T-helper 2 cell (primary cell): ENCODE measurements at regions not wholly inside any gene's neighbourhood (a gene's known extent, or its start where the extent isn't known, plus 50 kb on each side); places are given as distances from the start of the nearest gene placed in this dataset.
"Not testable (repeated sequence)": the region's sequence is repeated elsewhere in the genome, so short reads cannot be mapped to it uniquely, and the experiment has no call there.

Experiments
- DNase-seq, 5 experiments: peaks; one replicate each; pipeline versions ENCODE4 v3.0.0 to v3.0.0-alpha.2; 2012 to 2022

DNA sequence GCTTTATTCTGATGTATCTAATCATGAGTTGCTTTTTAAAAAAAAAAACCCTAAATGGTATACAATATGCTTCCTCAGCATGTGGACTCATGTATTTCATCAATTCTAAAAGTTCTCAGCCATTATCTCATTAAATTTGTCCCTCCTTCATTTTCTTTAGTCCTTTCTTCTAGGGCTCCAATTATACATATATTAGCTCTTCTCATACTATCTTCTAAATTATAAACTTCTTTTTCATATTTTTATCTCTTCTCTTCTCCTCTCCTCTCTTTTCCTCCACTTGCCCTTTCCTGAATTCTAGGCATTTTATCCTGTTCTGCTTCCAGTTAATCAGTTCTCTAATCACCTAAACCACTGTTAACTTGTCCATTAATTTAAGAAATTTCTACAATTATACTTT, 55.0 kb upstream of the IL33 start:
- no peak for DNase-seq

DNA sequence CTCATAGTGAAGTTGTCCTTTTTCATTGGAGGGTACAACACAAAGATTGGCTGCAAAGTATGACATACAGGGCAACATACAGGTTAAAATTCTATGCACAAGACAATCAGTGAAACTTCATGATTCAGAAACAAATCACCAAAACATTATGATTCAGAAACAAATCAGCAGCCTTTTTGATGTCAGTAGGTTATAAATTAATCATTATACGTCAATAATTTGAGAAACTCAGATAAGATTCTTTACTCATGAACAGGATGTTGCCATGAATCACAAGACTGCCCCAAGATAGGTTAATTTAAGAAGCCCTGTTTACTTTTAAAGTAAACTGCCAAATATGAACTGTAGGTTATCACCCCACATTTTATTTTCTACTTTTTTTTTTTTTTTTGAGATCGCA, 62.2 kb upstream of the IL33 start:
- no peak for DNase-seq

DNA sequence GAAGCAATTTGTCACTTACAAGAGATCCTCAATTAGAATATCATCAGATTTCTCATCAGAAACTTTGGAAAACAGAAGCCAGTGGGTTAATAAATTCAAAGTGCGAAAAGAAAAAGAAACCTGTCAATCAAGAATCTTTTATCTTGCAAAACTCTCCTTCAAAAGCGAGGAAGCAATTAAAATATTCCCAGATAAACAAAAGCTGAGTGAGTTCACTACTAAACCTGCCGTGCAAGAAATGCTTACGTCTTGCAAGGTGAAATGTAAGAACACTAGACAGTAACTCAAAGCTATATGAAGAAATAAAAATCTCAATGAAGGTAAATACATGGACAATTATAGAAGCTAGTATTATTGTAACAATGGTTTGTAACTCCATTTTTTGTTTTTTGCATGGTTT, 62.8 kb upstream of the IL33 start:
- no peak for DNase-seq

DNA sequence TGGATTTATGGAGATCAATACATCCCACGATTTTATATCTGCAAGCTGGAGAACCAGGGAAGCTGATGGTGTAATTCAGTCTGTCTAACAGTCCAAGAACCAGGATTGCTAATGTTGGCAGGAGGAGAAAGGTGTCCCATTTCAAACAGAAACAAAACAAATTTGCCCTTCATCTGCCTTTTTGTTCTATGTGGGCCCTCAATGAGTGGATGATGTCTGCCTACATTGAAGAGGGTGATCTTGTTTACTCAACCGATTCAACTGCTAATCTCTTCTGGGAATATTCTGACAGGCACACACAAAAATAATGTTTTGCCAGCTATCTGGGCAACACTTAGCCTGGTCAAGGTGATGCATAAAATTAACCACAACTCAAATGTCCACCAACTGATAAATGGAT, 65.1 kb upstream of the IL33 start:
- DNase-seq, result no peak

DNA sequence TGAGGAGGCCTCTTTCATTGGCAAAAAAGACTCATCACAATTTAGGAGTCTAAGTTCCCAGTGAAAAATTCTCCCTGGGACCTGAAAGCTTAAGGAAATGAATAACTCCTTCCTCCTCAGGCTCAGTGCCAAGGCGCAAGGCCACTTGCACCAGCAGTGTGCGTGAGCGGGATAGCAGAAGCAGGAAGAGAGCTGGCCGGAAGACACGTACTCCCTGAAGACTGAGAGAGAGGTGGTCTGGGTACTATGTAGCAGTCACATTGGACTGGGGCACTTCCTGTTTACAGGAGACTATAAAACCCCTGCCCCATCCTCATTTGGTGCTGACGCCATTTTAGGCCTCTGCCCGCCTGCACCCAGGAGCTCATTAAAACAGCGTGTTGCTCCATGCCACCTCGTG, 66.3 kb upstream of the IL33 start:
- no peak for DNase-seq

DNA sequence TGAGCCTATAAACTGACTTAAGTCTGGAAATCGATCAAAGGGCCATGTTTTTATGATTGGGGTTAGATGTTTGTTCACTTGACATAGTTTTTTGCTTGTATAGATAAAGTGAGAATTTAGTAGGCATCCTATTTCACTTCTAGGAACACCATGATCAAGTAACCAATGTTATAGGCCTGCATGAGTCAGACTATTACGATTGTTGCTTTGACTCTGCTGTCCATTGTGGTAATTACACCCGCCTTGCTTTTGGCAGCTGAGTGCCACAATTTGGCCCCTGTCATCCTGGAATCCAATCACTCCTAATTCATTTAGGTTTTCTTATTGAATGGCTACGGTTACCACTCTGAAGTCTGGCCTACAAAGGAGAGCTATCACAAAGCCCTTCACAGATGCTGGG, 67.8 kb upstream of the IL33 start:
- DNase-seq, result no peak

DNA sequence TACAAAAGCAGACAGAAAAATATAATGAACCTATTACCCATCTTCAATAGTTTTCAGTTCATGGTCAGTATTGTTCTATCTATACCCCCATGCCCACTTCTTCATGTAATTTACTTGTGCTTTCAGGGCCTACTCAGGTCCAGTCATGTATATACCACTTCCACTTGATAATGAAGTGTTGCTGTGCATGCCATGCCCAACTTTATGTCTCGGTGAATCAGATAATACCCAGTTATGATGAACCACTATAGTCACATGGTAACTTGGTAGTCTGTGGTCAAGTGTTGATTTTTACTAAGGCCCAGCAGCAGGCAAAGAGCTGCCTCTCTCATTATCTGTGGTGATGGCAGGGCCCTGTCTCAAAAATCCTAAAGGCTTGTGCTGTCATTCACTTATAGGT, 70.7 kb upstream of the IL33 start:
- DNase-seq, result no peak

DNA sequence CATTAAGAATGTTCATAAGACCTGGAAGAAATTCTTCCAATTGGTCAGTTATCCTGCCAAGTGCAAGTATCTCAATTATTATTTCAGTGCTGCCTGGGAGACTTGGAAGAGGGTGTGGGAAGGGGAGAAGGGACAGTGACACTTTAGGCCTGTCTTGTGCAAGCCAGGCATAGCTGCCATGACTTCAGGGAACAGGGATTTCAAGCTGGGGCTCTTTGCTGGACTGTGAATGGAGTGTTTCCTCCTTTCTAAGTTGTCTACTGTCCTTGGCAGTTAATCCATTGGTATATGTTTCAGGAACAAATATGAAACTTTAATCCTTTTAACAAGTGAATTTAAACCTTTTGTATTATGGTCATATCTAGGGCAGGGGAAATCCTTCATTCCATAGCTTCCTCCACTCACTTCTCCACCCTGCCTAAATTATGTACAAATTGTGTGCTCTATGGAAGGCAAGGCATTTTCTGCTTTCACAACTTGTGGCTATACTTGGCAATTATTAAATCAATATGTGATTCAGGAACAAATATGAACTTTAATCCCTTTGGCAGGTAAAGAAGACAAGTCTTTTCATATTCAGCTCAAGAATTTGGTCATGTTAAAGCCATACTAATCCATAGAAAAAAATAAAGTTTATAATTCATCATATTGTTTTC, 72.7 kb upstream of the IL33 start:
- no peak for DNase-seq

DNA sequence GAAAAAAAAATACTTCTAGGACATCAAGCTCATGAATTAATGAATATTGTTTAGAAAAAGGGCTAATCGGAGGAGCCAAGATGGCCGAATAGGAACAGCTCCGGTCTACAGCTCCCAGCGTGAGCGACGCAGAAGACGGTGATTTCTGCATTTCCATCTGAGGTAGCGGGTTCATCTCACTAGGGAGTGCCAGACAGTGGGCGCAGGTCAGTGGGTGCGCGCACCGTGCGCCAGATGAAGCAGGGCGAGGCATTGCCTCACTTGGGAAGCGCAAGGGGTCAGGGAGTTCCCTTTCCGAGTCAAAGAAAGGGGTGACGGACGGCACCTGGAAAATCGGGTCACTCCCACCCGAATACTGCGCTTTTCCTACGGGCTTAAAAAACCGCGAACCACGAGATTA, 79.8 kb upstream of the IL33 start:
- not testable (repeated sequence) for DNase-seq

DNA sequence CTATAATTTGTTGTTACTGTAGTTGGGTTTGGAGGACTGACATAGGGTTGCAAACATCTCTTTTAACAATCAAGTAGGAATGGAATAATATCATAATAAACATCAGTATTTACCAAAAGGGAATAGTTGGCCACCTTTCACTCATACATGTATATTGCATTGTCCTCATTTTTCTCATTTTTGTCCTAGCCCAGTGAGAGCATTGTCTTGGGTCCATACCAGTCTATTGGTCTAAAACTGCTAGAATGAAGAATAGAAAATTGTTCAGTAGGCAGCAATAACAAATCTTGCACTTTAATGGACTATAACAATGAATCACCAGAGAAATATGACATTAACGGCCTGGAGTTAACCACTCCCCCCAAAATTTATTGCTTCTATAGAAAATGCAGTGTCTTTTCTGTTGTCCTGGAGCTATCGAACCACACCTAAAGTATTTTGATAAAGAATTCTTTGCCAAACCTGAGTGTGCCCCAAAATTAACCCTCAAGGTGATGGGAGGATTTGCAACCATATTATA, 80.9 kb upstream of the IL33 start:
- DNase-seq, result no peak

DNA sequence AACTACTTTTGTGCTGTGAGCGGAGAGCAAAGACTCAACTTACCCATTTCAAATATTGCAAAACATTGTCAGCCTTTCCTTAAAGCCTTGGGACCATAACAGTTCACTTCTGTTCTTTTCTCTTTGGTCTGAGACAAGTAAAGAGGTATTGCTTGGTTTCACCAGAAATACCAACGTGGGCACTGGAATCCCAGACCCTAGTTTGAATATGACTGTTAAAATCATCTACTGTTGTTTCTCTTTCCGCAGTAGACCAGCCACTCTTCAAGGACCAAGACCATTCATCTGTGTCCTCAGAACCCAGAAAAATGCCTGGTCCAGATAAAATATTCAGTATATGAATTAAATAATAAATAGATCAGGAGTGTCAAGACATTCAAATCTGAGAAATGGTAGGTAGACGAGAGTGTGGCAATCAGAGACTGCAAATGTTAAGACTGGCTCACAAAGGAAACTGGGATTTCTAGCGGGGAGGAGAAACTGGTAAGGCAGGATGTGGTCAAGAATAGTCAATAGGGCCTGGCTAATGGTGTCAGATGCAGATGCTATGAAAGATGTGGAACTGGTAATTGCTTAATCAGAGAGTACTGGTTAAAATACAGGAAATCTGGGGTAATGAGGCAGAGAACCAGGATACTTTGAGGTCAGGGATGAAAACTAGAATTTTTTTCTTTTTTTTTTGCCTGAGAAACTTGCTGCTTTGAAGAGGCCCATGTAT, 82.1 kb upstream of the IL33 start:
- DNase-seq, result peak in 1 of 5 experiments; percentile 46

DNA sequence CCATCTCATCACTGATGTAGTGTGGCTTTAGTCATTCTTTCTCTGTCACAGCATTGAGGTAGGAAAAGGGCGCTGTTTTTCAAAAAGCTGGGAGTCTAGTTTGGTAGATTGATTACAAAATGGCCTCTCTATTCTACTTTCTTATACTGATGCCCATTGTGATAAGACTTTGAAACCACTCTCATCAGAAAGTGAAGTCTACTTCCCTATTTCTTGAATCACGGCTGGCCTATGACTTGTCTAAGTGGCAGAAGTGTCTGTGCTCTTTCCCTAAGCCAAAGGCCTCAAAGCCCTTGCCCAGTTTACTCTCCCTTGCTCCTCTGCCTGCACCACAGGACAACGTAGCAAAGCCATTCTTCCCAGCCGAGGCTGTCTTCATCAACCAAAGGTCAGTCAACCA, 83.0 kb upstream of the IL33 start:
- DNase-seq, result no peak

DNA sequence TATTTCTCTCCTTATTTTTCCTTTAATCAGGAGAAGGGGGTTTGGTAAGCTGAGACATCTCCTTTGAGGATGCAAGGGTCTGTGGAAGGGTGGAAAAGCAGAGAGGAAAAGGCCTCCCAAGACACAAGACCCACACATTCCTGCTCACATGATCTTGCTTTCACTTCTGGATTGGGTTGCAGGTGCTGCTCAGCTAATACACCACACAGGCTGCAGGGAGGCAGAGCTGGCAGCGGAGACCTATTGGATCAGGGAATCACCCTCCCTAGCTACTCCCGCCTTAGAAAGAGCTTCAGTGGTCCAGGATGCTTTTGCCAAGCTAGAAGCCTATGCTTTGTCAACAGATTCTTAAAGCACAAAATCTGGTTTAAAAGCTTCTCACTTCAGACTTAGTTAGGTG, 87.6 kb upstream of the IL33 start:
- no peak for DNase-seq

DNA sequence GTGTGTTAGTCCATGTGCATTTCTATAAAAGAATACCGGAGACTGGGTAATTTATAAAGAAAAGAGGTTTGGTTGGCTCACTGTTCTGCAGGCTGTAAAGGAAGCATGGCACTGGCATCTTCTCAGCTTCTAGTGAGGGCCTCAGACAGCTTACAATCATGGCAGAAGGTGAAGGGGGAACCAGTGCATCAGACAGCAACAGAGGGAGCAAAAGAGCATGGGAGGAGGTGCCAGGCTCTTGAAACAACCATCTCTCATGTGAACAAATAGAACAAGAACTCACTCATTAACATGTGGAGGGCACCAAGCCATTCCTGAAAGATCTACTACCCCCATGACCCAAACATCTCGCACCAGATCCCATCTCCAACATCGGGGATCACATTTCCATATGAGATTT, 89.2 kb upstream of the IL33 start:
- DNase-seq, result no peak

DNA sequence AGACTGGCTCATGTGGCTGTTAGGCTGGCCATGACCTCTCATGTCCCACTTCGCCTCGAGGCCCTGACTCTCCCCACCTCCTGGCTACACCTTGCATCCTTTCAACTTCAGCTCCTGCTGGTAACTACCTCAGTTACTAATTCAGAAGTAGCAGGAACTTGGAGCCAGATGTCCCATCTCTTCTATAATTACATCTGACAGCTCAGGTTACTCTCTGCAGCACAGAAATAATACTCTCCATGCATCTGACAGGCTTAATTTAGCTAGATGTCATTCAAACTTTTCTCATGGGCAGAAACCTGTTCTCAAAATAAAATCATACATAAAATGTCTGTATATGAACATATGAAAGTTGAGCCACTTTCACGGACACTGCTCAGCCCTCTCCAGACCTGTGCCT, 92.2 kb upstream of the IL33 start:
- no peak for DNase-seq

DNA sequence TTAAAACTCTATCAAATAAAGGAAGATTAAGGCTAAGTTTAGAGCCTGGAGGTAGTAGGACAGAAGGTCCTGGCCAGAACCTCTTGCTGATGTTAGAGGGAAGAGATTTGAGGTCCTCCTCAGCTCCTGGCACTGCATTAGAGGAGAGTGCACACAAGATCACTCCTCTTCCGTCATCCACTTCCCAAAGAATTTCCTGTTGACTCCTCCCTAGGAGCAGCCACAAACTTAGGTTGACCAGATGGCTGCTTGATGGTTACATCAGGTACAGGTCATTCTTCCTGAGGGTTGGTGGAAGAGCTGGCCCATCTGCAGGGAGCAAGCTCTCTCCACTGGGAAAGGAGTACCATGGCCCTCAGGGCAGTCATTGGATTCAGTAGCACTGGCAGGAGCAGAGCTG, 93.9 kb upstream of the IL33 start:
- no peak for DNase-seq

DNA sequence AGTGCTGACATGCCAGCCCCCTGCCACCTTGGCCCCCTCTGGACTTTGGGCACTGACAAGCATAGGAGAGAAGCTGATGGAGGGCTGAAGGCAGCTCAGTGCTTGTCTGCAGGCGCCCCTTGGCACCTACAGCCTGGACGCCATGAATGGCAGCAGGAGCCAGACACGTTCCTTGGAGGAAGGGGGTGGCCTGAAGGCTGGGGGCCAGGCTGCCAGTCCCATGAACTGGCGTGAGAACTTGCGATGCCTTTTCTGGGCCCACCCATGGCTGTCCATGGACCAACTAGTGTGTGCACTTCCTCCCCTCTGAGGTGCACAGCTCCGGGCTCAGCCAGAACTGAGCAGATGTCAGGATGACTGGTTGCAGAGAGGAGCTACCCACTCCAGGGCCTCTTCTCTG, 99.0 kb upstream of the RANBP6 start:
- no peak for DNase-seq

DNA sequence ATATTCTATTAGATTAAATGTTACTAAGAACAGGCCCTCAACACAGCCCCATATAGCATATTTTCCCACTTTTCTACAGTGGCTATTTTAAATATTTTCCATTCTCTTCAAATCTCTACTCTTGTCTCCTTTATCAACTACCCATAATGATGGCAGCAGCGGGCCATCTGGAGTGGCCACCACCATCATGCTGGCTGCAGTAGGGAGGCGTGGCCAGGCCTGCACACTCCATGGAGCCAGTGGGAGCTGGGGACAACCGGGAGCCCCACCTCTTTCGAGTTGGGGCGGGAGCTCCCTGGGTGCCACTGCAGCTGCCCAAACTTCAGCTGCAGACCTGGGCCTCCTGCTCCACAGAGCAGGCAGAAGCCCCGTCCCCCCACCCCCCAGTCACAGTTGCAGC, 98.4 kb upstream of the RANBP6 start:
- DNase-seq, result no peak

DNA sequence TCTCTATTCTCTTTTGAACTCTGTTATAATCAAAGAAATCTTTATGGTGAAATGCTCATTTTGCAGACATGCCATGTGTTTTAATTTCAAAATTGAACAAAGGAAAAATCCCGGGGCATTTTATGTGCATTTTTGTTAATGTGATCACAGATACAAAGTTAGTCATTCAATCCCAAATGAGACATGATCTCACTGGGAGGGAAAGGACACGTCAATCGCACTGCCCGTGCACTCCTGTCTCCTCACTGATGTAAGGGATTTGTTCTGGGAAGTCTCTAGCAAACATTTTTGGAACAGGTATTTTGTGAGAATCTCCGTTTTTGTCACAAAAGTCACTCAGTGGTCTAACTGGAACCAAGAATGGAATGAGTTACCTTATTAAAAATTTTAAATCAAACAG, 97.9 kb upstream of the RANBP6 start:
- no peak for DNase-seq

DNA sequence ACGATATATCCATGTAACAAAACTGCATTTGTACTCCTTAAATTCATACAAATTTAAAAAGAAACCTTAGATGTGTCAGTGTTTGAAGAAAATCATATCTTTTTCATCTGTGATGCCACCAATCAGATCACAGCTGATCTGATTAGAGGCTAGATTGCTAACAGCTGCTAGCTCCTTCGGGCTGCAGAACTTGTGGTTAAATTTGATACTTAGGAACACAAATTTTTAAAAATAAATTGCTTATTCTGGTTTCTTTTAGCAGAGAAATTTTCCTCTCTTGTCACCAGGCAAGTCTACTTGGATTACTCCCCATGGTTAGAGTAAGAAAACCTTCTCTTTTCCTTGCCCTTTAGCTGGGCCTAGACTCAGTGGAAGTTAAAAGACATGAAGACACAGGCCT, 94.6 kb upstream of the RANBP6 start:
- DNase-seq, result peak in 1 of 5 experiments; percentile 71

DNA sequence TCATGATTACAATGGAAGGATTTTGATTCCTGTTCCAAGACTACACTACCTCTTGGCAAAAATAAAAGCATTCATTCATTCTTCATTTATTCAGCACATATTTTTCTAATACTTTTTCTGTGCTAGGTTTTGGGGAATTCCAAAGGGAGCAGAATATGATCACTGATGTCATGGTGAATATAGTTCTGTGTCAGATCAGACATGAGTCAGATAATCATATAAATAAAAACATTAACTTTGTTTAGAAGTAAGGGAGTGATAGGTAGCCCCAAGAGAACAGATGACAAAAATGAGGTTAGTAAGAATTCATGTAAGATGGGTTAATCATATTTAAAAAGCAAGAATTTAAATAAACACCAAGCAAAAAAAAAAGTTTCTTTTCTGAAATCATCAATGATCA, 94.1 kb upstream of the RANBP6 start:
- no peak for DNase-seq

DNA sequence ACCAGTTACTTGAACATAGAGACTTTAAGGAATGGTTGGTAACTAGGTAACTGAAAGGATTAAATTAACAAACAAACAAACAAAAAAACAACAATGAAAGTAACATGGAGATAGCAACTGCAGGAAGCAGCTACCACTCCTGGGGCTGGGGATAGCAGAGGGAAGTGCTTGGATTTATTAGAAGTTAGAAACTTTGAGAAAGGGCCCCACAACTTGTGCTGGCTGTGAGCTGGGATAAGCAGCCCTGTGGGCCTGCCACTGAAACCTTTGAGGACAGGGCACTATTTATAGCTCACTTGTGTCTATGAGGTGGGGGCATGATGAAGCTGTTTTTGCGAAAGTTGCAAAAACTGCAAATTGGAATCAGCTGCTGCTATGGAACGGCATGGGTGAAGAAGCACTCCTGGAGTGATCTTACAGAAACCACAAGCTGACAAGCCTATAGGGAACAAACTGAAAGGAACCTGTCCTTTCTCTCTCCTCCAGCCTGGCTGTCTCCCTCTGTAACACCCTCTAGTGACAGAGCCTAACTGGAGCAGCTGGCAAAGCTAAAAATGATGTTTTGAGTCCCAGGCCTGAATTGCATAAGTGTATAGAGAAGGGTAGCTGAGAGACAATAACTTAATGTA, 91.4 kb upstream of the RANBP6 start:
- no peak for DNase-seq

DNA sequence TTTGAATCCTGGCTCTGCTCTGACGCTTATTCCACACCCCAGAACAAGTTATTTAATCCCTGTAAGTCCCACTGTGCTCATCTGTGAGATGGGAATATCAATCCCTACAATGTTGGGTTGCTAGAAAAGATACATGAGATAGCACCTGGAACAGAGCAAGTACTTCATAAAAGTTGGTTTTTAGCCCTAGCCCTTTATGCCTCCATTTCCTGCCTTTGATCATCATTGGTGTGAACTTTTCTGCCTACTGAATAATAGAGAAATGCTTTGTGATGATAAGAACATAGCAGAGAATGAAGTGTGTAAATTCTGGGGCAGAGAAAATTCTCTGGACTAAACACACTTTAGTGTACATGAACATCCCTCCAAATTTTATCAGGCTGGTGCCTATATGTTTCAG, 90.3 kb upstream of the RANBP6 start:
- DNase-seq, result no peak

DNA sequence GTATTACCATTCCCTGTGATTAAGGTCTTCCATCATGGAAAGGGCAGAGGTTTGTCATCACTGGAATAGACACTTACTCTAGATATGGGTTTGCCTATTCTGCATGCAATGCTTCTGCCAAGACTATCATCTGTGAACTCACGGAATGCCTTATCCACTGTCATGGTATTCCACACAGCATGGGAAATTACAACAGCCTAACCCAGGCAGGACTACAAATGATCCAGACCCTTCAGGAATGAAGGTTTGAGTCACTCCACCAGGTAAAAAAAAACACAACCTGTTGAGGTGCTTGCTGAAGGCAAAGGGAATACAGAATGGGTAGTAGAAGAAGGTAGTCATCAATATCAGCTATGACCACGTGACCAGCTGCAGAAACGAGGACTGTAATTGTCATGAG, 89.0 kb upstream of the RANBP6 start:
- DNase-seq, result not testable (repeated sequence)
